Embryonic facial prominence (tissue), 1 donor: ENCODE measurements at regions not wholly inside any gene's neighbourhood (a gene's known extent, or its start where the extent isn't known, plus 50 kb on each side); places are given as distances from the start of the nearest gene placed in this dataset.

Source experiments
- DNase-seq: peaks from one replicate; pipeline ENCODE4 v3.0.0-alpha.2; 2016; ENCODE audit errors: extremely low spot score

- no peak for DNase-seq
These were observed 557.3 kb upstream of the CITED2 start for GRCh38 chr6:139931747-139932146.

GRCh38 chr6:139927742-139928305, 553.4 kb upstream of the CITED2 start:
- no peak for DNase-seq

- DNase-seq = no peak
These were observed 552.8 kb upstream of the CITED2 start for GRCh38 chr6:139927236-139927635.

- no peak for DNase-seq
These were observed 552.3 kb upstream of the CITED2 start for GRCh38 chr6:139926711-139927110.

- no peak for DNase-seq
These were observed 551.6 kb upstream of the CITED2 start for GRCh38 chr6:139925894-139926641.

GRCh38 chr6:139923964-139924475, 549.6 kb upstream of the CITED2 start:
- DNase-seq = no peak

GRCh38 chr6:139922236-139922635, 547.8 kb upstream of the CITED2 start:
- no peak for DNase-seq

GRCh38 chr6:139920776-139921100, 546.3 kb upstream of the CITED2 start:
- DNase-seq = no peak

- no peak for DNase-seq
These were observed 545.8 kb upstream of the CITED2 start for GRCh38 chr6:139920027-139920775.

- no peak for DNase-seq
These were observed 544.9 kb upstream of the CITED2 start for GRCh38 chr6:139919107-139920026.

- no peak for DNase-seq
These were observed 543.6 kb upstream of the CITED2 start for GRCh38 chr6:139917951-139918630.

- no peak for DNase-seq
These were observed 540.5 kb upstream of the CITED2 start for GRCh38 chr6:139914910-139915309.

GRCh38 chr6:139912735-139913400, 538.4 kb upstream of the CITED2 start:
- no peak for DNase-seq

- DNase-seq = no peak
These were observed 535.5 kb upstream of the CITED2 start for GRCh38 chr6:139909992-139910391.

- DNase-seq = no peak
These were observed 531.1 kb upstream of the CITED2 start for GRCh38 chr6:139905404-139906052.

- DNase-seq = no peak
These were observed 530.1 kb upstream of the CITED2 start for GRCh38 chr6:139904568-139904967.

- DNase-seq = no peak
These were observed 529.7 kb upstream of the CITED2 start for GRCh38 chr6:139904158-139904533.

- no peak for DNase-seq
These were observed 529.1 kb upstream of the CITED2 start for GRCh38 chr6:139903411-139904157.

- DNase-seq = no peak
These were observed 520.9 kb upstream of the CITED2 start for GRCh38 chr6:139895205-139895793.
